Activated naive CD4-positive, alpha-beta T cell treated with anti-CD3 and anti-CD28 coated beads, Interleukin-2, amount 50 U/mL, for 72 hours (primary cell): ENCODE measurements at regions not wholly inside any gene's neighbourhood (a gene's known extent, or its start where the extent isn't known, plus 50 kb on each side); places are given as distances from the start of the nearest gene placed in this dataset.
"Not testable (repeated sequence)": the region's sequence is repeated elsewhere in the genome, so short reads cannot be mapped to it uniquely, and the experiment has no call there.

ENCODE experiments used
- ATAC-seq, 2 donors: fragments of 150-1000 bp; cut with Tn5 transposase; 2 replicates each; pipeline ENCODE4 v1.10.0; 2021; ENCODE audit warnings: mild to moderate bottlenecking in 2 of 2, moderate library complexity in 2 of 2
- DNase-seq, 2 donors: peaks; one replicate each; pipeline ENCODE4 v3.0.0; 2021 to 2022; ENCODE audit warnings: low spot score in 2 of 2
- H3K27ac Mint-ChIP-seq, 2 donors: one replicate each; pipeline ENCODE4 v1.8.0; 2022; ENCODE audit warnings: mild to moderate bottlenecking in 2 of 2, mixed read lengths in 2 of 2
- H3K36me3 Mint-ChIP-seq, 2 donors: one replicate each; pipeline ENCODE4 v1.8.0; 2022; ENCODE audit warnings: mixed read lengths in 2 of 2
- H3K9me3 Mint-ChIP-seq, 2 donors: one replicate each; pipeline ENCODE4 v1.8.0; 2022; ENCODE audit warnings: mixed read lengths in 2 of 2

DNA sequence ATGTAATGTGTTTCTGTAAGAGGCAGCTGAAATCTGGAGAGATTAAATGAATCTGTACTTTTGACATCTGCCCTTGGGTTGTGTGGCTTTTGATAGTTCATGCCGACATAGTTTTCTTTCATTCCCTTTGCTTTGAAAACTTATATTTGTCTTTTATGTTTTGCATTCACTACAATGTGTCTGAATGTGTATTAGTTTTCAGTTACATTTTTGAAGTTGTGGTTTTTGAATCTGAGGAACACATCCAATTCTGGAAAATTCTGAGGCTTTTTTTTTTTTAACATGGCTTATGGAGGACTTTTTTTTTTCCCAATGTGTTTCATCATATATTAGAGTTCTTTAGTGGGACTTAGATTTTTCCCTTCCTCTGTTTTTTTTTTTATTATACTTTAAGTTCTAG is 683.7 kb upstream of the SOX9 start:
- H3K36me3 Mint-ChIP-seq: peaks cover 0 to 4% of the 10 kb centered on the region in 2 donors
- H3K27ac Mint-ChIP-seq: no peak overlapping the region
- peaks cover 12 to 17% of the 10 kb centered on the region in 2 donors for H3K9me3 Mint-ChIP-seq
- ATAC-seq (no peak), DNase-seq (no peak)

GRCh38 chr17:71438631-71439146 is 682.1 kb upstream of the SOX9 start:
- DNase-seq: no peak
- Mint-ChIP-seq H3K27ac (no peak overlapping the region), H3K36me3 (peaks cover 0 to 4% of the 10 kb centered on the region in 2 donors), H3K9me3 (peaks cover 12 to 15% of the 10 kb centered on the region in 2 donors)
- no peak for ATAC-seq

GRCh38 chr17:71440513-71440912 is 680.3 kb upstream of the SOX9 start:
- no peak for ATAC-seq
- H3K36me3 Mint-ChIP-seq: peaks cover 0 to 4% of the 10 kb centered on the region in 2 donors
- no peak overlapping the region for H3K27ac Mint-ChIP-seq
- no peak for DNase-seq
- H3K9me3 Mint-ChIP-seq: peaks cover 12 to 16% of the 10 kb centered on the region in 2 donors

GRCh38 chr17:71441098-71441497 is 679.7 kb upstream of the SOX9 start:
- ATAC-seq (no peak), DNase-seq (no peak)
- Mint-ChIP-seq H3K9me3 (peaks cover 12 to 18% of the 10 kb centered on the region in 2 donors), H3K27ac (no peak overlapping the region), H3K36me3 (peaks cover 0 to 4% of the 10 kb centered on the region in 2 donors)

DNA sequence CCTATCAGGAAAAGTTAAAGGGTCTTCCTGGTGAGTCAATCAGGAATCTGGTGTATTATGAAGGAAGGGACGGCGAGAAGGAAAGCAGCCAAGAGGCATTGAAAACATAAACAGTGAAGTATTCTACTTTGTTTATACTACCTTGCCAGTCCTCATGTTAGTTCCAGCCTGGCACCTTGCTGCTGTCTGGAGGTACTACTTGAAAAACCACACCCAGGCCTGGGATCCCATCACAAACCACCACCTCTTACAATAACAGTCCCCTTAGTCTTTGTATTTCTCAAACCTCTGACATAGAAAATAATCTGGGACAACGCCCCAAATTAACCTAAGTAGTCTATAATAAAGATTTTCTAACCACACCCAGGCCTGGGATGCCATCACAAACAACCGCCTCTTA is 676.7 kb upstream of the SOX9 start:
- Mint-ChIP-seq H3K9me3 (peaks cover 23 to 25% of the 10 kb centered on the region in 2 donors), H3K27ac (no peak overlapping the region), H3K36me3 (peaks cover 0 to 4% of the 10 kb centered on the region in 2 donors)
- DNase-seq (no peak), ATAC-seq (no peak)

DNA sequence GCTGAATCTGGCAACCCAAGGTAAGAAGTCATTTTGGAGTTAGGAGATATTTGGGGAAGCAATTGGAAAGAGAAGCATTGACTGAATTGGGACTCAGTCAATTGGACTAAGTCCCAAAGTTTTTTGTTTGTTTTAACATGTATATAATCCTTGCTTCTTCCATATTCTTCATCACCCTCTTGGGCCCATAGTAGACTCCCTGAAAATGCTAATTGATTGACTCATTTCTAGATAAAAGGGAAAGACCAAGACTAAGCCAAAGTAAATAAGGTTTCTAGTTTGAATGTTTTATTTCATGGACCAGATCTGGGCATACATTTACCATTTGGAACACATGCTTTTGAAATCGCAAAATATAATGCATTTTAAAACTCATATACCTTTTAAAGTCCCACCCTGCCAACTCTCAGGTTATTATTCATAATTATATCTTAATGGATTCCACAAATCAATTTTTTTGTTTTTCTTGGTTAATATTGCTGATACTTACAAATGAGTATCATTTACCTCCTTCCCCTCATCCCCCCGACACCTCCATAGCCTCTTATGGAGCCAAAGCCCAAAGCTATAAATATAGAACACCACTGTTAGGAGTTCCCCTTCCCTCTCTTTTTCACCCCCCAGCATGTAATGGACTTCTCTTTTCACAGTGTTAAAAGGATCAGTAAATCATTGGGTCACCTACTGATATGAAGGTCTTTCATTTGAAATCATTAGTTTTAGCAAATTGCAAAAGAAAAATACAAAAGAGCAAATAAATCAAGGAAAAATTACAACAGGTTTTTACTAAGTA is 674.0 kb upstream of the SOX9 start:
- H3K36me3 Mint-ChIP-seq: no peaks in the 10 kb centered on the region
- ATAC-seq (no peak), DNase-seq (no peak)
- H3K9me3 Mint-ChIP-seq: peaks cover 15 to 18% of the 10 kb centered on the region in 2 donors
- no peak overlapping the region for H3K27ac Mint-ChIP-seq

GRCh38 chr17:71447644-71448043 is 673.2 kb upstream of the SOX9 start:
- ATAC-seq (no peak), DNase-seq (no peak)
- Mint-ChIP-seq H3K27ac (no peak overlapping the region), H3K36me3 (no peaks in the 10 kb centered on the region), H3K9me3 (peaks cover 15 to 18% of the 10 kb centered on the region in 2 donors)

DNA sequence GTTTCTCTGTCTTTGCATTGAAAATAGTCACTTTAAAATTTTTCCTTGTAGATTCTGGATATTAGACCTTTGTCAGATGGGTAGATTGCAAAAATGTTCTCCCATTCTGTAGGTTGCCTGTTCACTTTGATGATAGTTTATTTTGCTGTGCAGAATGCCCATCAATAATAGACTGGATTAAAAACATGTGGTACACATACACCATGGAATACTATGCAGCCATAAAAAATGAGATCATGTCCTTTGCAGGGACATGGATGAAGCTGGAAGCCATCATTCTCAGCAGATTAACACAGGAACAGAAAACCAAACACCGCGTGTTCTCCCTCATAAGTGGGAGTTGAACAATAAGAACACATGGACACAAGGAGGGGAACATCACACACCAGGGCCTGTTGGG is 670.2 kb upstream of the SOX9 start:
- ATAC-seq, DNase-seq, H3K27ac Mint-ChIP-seq, H3K36me3 Mint-ChIP-seq: not testable (repeated sequence)
- H3K9me3 Mint-ChIP-seq: peaks cover 13 to 18% of the 10 kb centered on the region in 2 donors

DNA sequence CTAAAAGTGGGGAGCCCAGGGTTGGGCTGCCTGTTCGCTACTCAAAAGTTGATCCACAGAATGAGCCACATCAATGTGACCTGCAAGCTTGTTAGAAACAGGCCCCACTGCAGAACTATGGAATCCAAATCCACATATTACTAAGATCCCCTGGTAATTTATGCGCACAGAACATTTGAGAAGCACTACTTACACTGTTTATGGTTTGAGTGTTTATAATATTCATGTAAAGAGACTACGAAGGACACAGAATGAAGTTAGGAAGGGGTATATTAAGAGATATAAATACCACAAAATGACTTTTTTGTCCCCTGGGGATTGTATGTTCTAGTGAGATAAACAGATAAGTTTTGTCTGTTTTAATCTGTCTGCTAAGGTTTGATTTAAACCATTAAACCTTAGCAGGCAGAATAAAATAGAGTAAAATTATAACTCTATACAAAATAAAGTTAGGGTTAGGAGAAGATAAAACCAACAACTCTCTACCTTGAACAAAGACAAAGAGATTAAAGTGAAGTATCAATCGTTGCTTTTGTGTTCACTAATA is 666.9 kb upstream of the SOX9 start:
- Mint-ChIP-seq H3K9me3 (peaks cover 6 to 8% of the 10 kb centered on the region in 2 donors), H3K36me3 (no peaks in the 10 kb centered on the region), H3K27ac (no peak overlapping the region)
- ATAC-seq (no peak), DNase-seq (no peak)

- Mint-ChIP-seq H3K9me3 (peaks cover 0 to 4% of the 10 kb centered on the region in 2 donors), H3K27ac (no peak overlapping the region), H3K36me3 (no peaks in the 10 kb centered on the region)
- ATAC-seq (no peak), DNase-seq (no peak)
Observed at GRCh38 chr17:71455219-71455618, 665.6 kb upstream of the SOX9 start.

DNA sequence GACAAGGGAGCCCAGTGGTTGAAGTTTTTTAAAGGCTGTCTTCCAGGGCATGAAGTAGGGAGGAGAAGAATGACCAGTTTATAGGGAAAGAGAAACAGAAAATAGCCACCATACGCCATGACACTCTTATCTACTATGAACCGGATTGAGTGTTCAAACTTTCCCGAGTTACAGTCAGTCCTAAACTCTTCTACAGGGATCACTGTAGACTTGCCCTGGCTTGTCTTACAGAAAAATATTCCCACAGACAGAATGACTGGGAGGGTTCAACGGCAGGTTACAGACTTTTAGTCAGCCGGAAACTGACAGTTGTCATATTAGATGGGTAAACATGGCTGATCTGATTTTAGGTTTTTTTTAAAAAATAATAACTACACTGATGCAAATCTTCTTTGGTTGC is 662.5 kb upstream of the SOX9 start:
- Mint-ChIP-seq H3K27ac (no peak overlapping the region), H3K36me3 (peaks cover 0 to 6% of the 10 kb centered on the region in 2 donors), H3K9me3 (peaks cover 0 to 10% of the 10 kb centered on the region in 2 donors)
- no peak for ATAC-seq
- no peak for DNase-seq

- Mint-ChIP-seq H3K36me3 (peaks cover 0 to 6% of the 10 kb centered on the region in 2 donors), H3K27ac (no peak overlapping the region), H3K9me3 (peaks cover 0 to 10% of the 10 kb centered on the region in 2 donors)
- no peak for ATAC-seq
- no peak for DNase-seq
Observed at GRCh38 chr17:71460943-71461342, 659.9 kb upstream of the SOX9 start.

- H3K9me3 Mint-ChIP-seq: peaks cover 2 to 10% of the 10 kb centered on the region in 2 donors
- ATAC-seq (no peak), DNase-seq (no peak)
- H3K27ac Mint-ChIP-seq: no peak overlapping the region
- H3K36me3 Mint-ChIP-seq: peaks cover 0 to 6% of the 10 kb centered on the region in 2 donors
Observed at GRCh38 chr17:71461498-71462169, 659.2 kb upstream of the SOX9 start.

- Mint-ChIP-seq H3K36me3 (peaks cover 0 to 6% of the 10 kb centered on the region in 2 donors), H3K9me3 (peaks cover 4 to 10% of the 10 kb centered on the region in 2 donors), H3K27ac (no peak overlapping the region)
- ATAC-seq (no peak), DNase-seq (no peak)
Observed at GRCh38 chr17:71464241-71464640, 656.6 kb upstream of the SOX9 start.

GRCh38 chr17:71464751-71465150 is 656.1 kb upstream of the SOX9 start:
- Mint-ChIP-seq H3K36me3 (peaks cover 0 to 6% of the 10 kb centered on the region in 2 donors), H3K9me3 (peaks cover 4 to 7% of the 10 kb centered on the region in 2 donors), H3K27ac (no peak overlapping the region)
- no peak for ATAC-seq
- no peak for DNase-seq

DNA sequence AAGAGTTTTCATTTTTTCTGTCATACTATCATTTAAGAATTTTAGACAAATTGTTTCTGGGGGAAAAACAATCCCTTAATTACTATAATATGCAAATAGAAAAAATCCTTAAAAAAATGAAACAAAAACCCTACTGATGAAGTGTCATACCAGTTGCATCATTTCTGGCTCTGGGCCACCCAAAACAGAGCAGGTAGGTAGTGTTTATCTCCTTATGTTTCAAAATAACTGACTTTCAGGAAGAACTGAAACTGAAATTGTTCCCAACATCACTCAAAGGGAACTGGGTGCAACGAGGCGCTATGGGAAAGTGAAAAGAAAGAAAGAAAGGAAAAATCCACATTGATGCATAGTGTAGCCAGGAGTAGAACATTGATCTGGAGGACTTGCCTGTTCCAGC is 653.1 kb upstream of the SOX9 start:
- H3K9me3 Mint-ChIP-seq: peaks cover 0 to 9% of the 10 kb centered on the region in 2 donors
- DNase-seq: no peak
- H3K36me3 Mint-ChIP-seq: no peaks in the 10 kb centered on the region
- no peak overlapping the region for H3K27ac Mint-ChIP-seq
- no peak for ATAC-seq

DNA sequence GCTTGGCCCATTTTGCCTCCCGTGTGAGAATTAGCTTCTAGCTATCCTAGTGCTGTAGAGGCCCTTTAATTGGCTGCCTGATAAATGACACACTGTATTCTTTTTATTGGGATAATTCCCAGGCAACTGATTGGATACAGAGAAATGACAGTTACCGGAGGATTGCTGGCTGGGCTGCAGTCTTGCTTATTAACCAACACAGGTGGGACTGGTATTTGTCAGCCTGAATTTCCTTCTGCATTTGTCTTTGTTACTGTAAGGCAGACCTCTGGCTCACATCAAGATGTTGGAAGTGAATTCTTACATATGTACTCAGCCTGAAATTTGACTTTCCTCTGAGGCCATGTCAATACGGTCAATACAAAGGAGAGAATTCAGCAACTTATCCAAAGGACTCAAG is 650.8 kb upstream of the SOX9 start:
- Mint-ChIP-seq H3K27ac (no peak overlapping the region), H3K36me3 (no peaks in the 10 kb centered on the region), H3K9me3 (peaks cover 0 to 9% of the 10 kb centered on the region in 2 donors)
- DNase-seq (no peak), ATAC-seq (no peak)
